ENCODE measurements at regions not wholly inside any gene's neighbourhood (a gene's known extent, or its start where the extent isn't known, plus 50 kb on each side); places are given as distances from the start of the nearest gene placed in this dataset.
"Not testable (repeated sequence)": the region's sequence is repeated elsewhere in the genome, so short reads cannot be mapped to it uniquely, and the experiment has no call there.

GRCh38 chr4:9692791-9693491 is 88.5 kb upstream of the DRD5 start:
- TF ChIP-seq CTCF (conservative IDR thresholded peaks at IDR 0.05; ENCODE audit: low read length); EZH2phosphoT487 (IDR thresholded peaks at IDR 0.05; ENCODE audit: borderline replicate concordance): not testable (repeated sequence)

Data from Loucy (cell line).